Spinal cord (tissue), 9 donors: ENCODE measurements at regions not wholly inside any gene's neighbourhood (a gene's known extent, or its start where the extent isn't known, plus 50 kb on each side); places are given as distances from the start of the nearest gene placed in this dataset.

Experiments used
- DNase-seq, 6 donors: peaks; one replicate each; pipeline versions ENCODE4 v3.0.0 to v3.0.0-alpha.2; 2013 to 2015; ENCODE audit warnings: low spot score in 6 of 6, low read depth in 4 of 6
- H3K27ac ChIP-seq: one replicate; pipeline ENCODE4 v1.5.1; 2013; ENCODE audit warnings: low read depth, low read length, control low read depth
- H3K27me3 ChIP-seq: one replicate; pipeline ENCODE4 v1.6.1; 2013; ENCODE audit warnings: low read length; ENCODE audit not compliant: control insufficient read depth, insufficient read depth
- H3K36me3 ChIP-seq: one replicate; pipeline ENCODE4 v1.6.1; 2013; ENCODE audit warnings: low read length; ENCODE audit not compliant: control insufficient read depth, insufficient read depth
- H3K4me1 ChIP-seq: one replicate; pipeline ENCODE4 v1.6.1; 2013; ENCODE audit warnings: low read length; ENCODE audit not compliant: control insufficient read depth, insufficient read depth
- H3K4me3 ChIP-seq: one replicate; pipeline ENCODE4 v1.5.1; 2013; ENCODE audit warnings: low read depth, low read length, control low read depth
- H3K9me3 ChIP-seq: one replicate; pipeline ENCODE4 v1.6.1; 2013; ENCODE audit warnings: low read length; ENCODE audit not compliant: control insufficient read depth, insufficient read depth
- WGBS: methylation state at CpG from one replicate; pipeline ENCODE4 v1.1.5; 2013; ENCODE audit warnings: missing lambda C conversion rate; ENCODE audit not compliant: insufficient coverage; 5-methylcytosine and 5-hydroxymethylcytosine counted together
- donor health status: healthy.

DNA sequence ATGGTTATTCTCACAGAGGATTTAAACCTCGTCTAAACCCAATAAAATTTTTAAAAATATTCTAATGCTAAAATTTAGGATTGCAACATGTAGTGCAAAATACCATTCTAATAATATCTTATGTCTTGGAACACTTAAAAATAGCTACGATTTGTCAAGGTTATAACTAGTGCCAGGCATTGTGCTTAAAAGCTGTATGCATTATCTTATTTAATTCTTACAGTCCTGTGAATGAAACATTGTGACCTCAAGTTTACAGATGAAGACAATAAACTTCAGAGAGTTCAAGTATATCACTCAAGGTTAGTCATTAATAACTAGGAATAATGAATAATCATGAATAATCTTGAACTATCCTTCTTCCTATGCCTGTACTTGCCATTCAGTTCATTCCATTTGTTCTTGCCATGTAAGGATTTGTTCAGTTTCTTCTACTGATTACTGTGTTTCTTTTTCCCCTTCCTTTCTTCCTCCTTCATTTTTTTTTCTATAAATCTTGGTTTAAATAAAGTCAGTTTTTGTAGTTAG is 897.6 kb upstream of the NR2F2 start:
- no peak overlapping the region for H3K27ac ChIP-seq
- no peaks in the 10 kb centered on the region for H3K27me3 ChIP-seq
- H3K4me3 ChIP-seq: no peak overlapping the region
- no peaks in the 10 kb centered on the region for H3K9me3 ChIP-seq
- WGBS: no CpG with 5 or more reads among the region's 2 CpGs
- H3K36me3 ChIP-seq: no peaks in the 10 kb centered on the region
- no peaks in the 10 kb centered on the region for H3K4me1 ChIP-seq
- DNase-seq: no peak

DNA sequence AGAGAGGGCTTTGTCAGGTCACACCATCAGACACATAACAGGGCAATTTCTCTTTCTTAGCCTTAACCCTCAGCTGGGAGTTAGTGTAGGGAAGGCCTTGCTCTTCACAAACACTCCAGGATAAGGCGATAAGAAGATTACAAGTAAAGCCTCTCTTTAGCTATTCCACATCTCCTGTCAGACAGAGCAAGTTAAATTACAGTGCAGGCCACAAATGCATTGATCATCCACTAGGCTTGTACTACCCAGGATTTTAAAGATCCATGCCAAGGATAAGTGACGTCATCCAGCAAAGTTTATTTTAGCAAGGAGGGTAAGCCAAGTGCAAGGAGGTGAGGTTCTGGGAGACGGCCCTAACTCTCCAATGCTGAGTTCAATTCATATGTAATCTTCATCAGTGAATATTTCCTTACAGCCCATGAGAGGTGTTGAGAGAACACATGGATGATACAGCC is 890.6 kb upstream of the NR2F2 start:
- DNase-seq: peak in 1 of 6 donors; percentile 24
- H3K4me1 ChIP-seq: no peaks in the 10 kb centered on the region
- no peaks in the 10 kb centered on the region for H3K9me3 ChIP-seq
- WGBS: 69% methylated on average over 2 of the region's 3 CpGs
- no peak overlapping the region for H3K4me3 ChIP-seq
- no peaks in the 10 kb centered on the region for H3K36me3 ChIP-seq
- H3K27ac ChIP-seq: peak overlapping the region; percentile 87
- no peaks in the 10 kb centered on the region for H3K27me3 ChIP-seq

DNA sequence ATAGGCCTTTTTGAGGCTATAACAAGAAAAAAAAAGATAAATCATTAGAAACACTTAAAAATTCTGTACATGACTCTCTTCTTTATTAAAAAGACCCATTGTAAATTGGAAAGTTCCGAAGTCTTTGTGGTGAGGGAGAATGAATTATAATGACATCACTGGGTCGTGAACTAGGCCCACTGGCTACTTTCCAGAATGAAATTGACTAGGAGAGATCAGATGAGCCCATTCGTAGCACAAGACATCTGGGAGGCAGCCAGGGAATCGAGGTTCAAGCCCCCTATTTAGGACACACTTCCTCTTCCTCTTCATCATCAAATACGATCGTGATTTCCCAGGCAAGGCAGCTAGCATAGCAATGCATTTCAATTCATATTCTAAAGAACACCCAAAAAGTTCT is 889.8 kb upstream of the NR2F2 start:
- H3K4me1 ChIP-seq: no peaks in the 10 kb centered on the region
- no peak overlapping the region for H3K4me3 ChIP-seq
- DNase-seq: peak in 1 of 6 donors; percentile 57
- 34% methylated on average over 4 of the region's 6 CpGs for WGBS
- no peaks in the 10 kb centered on the region for H3K36me3 ChIP-seq
- no peaks in the 10 kb centered on the region for H3K9me3 ChIP-seq
- H3K27ac ChIP-seq: peak overlapping the region; percentile 50
- H3K27me3 ChIP-seq: no peaks in the 10 kb centered on the region

DNA sequence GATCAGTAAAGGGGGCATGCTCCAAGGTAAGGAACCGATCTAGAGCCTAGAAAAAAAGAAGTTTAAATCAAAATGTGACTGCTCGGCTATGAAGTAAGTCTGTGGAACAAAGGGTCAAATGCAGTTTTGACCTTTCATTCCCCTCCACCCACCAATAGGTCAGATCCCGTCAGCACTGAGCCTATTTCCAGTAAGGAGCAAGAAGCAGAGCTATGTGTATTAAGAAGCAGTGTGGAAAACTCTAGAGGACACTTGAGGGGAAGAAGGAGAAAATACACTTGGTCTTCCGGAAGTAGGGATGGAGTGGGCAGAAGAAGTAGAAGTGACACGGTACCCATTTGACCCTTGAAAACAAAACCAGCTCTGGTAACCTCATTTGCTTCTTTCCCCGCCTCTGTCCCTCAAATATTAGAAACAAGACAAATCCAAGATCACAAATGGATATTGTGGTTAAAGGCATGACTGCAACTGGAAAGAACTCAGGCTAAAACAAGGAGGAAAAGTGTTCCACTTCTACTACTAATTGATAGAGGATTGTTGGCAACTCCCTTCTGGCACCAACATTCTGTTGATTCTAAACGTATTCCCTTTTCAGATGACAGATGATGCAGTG is 888.3 kb upstream of the NR2F2 start:
- Histone ChIP-seq H3K9me3 (no peaks in the 10 kb centered on the region), H3K27ac (peak overlapping the region; percentile 88), H3K27me3 (no peaks in the 10 kb centered on the region), H3K36me3 (no peaks in the 10 kb centered on the region), H3K4me1 (no peaks in the 10 kb centered on the region), H3K4me3 (no peak overlapping the region)
- no CpG with 5 or more reads among the region's 7 CpGs for WGBS
- peak in 1 of 6 donors; percentile 41 for DNase-seq

DNA sequence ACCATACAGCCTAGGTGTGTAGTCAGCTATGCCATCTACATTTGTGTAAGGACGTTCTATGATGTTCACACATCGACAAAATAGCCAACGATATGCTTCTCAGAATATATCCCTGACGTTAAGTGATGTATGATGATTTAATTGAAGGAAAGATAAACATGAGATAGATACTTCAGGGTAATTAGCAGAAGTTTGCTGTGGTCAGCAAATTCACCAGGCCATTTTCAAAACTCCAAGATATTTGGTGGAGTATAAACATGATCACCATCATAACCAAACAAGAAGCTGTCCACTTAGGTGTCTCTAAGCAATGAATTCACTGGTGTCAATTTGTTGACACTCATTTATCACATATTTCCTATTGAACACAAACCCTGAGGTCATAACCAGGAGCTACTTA is 885.6 kb upstream of the NR2F2 start:
- Histone ChIP-seq H3K27ac (no peak overlapping the region), H3K9me3 (no peaks in the 10 kb centered on the region), H3K27me3 (no peaks in the 10 kb centered on the region), H3K4me1 (no peaks in the 10 kb centered on the region), H3K36me3 (no peaks in the 10 kb centered on the region), H3K4me3 (no peak overlapping the region)
- DNase-seq: no peak
- no CpG with 5 or more reads among the region's 4 CpGs for WGBS

DNA sequence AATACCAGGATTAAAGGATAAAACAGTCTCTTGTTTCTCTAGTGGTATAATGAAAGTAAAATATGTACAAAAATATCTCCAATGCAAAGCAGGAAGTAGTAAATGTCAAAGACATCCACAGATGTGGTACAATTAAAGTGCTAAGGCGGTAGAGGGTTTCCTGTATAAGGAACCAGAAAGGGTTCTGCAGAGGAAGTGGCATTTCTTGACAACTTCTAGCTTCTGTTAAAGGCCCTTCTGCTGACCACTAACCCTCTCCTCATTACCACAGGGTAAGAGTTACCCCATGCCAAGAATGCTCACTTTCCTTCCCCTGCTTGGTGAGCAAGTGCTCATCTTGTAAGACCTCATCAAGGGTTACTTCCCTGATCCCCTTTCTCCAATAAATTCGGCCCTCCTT is 883.6 kb upstream of the NR2F2 start:
- Histone ChIP-seq H3K27me3 (no peaks in the 10 kb centered on the region), H3K4me1 (no peaks in the 10 kb centered on the region), H3K4me3 (no peak overlapping the region), H3K9me3 (no peaks in the 10 kb centered on the region), H3K27ac (no peak overlapping the region), H3K36me3 (no peaks in the 10 kb centered on the region)
- no CpG with 5 or more reads among the region's 2 CpGs for WGBS
- DNase-seq: no peak

DNA sequence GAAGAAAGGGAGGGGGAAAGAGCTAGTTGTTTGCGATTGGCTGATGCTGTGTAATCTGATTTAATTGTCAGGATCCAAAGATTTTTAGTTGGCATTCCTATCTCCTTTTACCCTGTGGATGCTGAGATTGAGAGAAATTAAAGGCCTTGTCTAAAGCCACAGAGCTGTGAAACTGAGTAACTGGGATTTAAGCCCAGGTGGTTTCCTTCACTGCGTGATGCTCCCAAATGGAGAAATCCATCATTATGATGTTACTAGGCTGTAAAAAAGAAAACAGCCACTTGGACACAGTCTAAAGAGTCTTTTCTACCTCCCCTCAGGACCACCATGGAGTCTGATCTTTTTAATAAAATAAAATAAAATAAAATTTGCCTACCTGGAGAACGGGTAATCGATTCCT is 883.0 kb upstream of the NR2F2 start:
- Histone ChIP-seq H3K4me3 (no peak overlapping the region), H3K36me3 (no peaks in the 10 kb centered on the region), H3K27ac (no peak overlapping the region), H3K4me1 (no peaks in the 10 kb centered on the region), H3K27me3 (no peaks in the 10 kb centered on the region), H3K9me3 (no peaks in the 10 kb centered on the region)
- WGBS: 86% methylated on average over 1 of the region's 4 CpGs
- DNase-seq: no peak

DNA sequence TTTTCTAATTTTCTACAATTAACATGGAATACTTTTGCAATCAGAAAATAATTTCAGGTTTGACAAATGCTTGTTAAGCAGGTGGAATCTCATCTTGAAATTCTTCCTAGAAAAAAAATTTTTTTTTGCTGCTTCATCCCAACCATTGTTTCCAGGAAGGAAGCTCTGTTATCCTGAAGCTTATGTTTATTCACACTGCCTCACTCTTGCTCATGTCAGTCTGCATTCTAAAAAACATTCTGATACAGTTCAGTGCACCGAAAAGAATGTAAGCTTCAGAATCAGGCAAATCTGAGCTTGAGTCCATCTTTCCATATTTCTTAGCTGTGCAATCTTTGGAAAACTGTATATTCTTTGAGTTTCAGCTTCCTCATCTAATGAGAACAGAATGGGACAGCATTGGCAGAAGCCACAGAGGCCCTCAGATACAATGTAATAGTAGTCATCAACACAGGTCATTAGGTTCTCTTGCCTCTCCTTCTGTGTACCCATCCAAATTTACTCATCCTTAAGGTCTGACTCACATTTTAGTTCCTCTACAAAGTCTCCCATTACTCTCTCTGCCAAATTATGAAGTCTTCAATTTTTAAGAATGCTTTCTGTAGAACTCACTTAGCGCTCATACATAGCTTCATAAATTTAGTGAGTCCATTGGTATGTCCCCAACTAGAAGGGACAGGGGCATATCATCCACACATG is 881.8 kb upstream of the NR2F2 start:
- Histone ChIP-seq H3K27me3 (no peaks in the 10 kb centered on the region), H3K27ac (no peak overlapping the region), H3K4me3 (no peak overlapping the region), H3K36me3 (no peaks in the 10 kb centered on the region), H3K9me3 (no peaks in the 10 kb centered on the region), H3K4me1 (no peaks in the 10 kb centered on the region)
- DNase-seq: no peak
- 100% methylated on average over 1 of the region's 2 CpGs for WGBS

DNA sequence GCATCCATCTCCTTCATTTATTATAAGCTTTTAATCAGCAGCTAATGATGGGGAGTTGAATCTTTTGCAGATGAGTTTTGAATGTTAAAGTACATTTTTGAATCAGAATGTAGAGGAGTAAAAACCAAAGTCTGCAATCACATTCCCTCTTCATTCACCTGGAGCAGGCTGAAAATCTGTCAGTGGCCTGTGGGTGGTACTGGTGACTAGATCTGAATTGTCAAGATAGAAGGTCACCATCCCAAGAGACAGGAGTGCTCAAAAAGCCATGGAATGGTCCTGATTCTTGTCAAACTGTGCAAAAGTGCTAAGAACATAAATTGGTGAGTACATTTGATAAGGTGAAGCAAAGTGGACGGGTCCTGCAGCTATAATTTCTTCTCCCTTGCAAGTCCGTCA is 881.3 kb upstream of the NR2F2 start:
- Histone ChIP-seq H3K9me3 (no peaks in the 10 kb centered on the region), H3K27ac (no peak overlapping the region), H3K27me3 (no peaks in the 10 kb centered on the region), H3K36me3 (no peaks in the 10 kb centered on the region), H3K4me1 (no peaks in the 10 kb centered on the region), H3K4me3 (no peak overlapping the region)
- no peak for DNase-seq
- WGBS: no CpG with 5 or more reads among the region's 2 CpGs

DNA sequence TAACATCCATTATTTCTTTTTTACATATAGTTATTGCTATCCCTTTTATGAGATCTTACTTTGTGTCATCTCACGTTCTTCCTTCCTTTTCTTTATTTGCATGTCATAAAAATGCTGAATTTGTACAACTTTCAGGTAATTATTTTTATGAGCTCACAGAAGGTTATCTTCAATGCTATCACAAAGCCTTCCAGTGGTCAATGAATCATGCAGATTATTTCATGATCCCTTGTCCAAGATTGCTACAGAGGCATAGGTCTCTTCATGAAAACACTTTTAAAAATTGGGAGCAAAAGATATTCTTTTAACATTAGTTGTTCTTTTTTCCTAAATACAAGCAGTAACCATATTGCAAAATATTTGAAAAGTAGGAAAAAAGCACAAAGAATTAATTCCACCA is 880.1 kb upstream of the NR2F2 start:
- no peak overlapping the region for H3K4me3 ChIP-seq
- WGBS: no CpG with 5 or more reads among the region's 1 CpG
- no peak for DNase-seq
- no peaks in the 10 kb centered on the region for H3K4me1 ChIP-seq
- H3K36me3 ChIP-seq: no peaks in the 10 kb centered on the region
- H3K27me3 ChIP-seq: no peaks in the 10 kb centered on the region
- H3K9me3 ChIP-seq: no peaks in the 10 kb centered on the region
- H3K27ac ChIP-seq: no peak overlapping the region
